Kidney (tissue), 13 donors: ENCODE measurements at regions not wholly inside any gene's neighbourhood (a gene's known extent, or its start where the extent isn't known, plus 50 kb on each side); places are given as distances from the start of the nearest gene placed in this dataset.
"Not testable (repeated sequence)": the region's sequence is repeated elsewhere in the genome, so short reads cannot be mapped to it uniquely, and the experiment has no call there.

Source experiments
- DNase-seq, 5 donors: peaks; one replicate each; pipeline ENCODE4 v3.0.0-alpha.2; 2013 to 2020
- FAIRE-seq: peaks from 2 replicates; lab custom pipeline; 2012; peaks lifted over from hg19 to GRCh38; lab: Jason Lieb, UNC
- H3K27ac ChIP-seq, 2 donors: one replicate each; pipeline ENCODE4 v1.7.0; 2013; ENCODE audit warnings: low read depth in 2 of 2, low read length in 2 of 2, inconsistent platforms in 1 of 2
- H3K27me3 ChIP-seq: one replicate; pipeline ENCODE4 v1.7.1; 2013; ENCODE audit warnings: low read length, inconsistent platforms; ENCODE audit not compliant: control insufficient read depth, insufficient read depth
- H3K36me3 ChIP-seq, 3 donors: one replicate each; pipeline versions ENCODE4 v1.7.0 to v1.7.1; 2013; ENCODE audit warnings: low read length in 3 of 3, control low read depth in 1 of 3, inconsistent platforms in 1 of 3; ENCODE audit not compliant: insufficient read depth in 3 of 3, control insufficient read depth in 2 of 3
- H3K4me1 ChIP-seq, 3 donors: one replicate each; pipeline versions ENCODE4 v1.7.0 to v1.7.1; 2013; ENCODE audit warnings: low read length in 3 of 3, inconsistent platforms in 1 of 3, low read depth in 1 of 3; ENCODE audit not compliant: control insufficient read depth in 2 of 3, insufficient read depth in 2 of 3
- H3K4me3 ChIP-seq, 3 donors: one replicate each; pipeline versions ENCODE4 v1.7.0 to v1.8.1; 2013; ENCODE audit warnings: low read length in 3 of 3, control low read depth in 1 of 3, inconsistent platforms in 1 of 3
- H3K9ac ChIP-seq, 3 donors: one replicate each; pipeline versions ENCODE4 v1.7.0 to v1.7.1; 2013; ENCODE audit warnings: low read length in 3 of 3, control low read depth in 1 of 3, inconsistent platforms in 1 of 3
- H3K9me3 ChIP-seq, 3 donors: one replicate each; pipeline versions ENCODE4 v1.7.0 to v1.7.1; 2013; ENCODE audit warnings: low read length in 3 of 3, control low read depth in 1 of 3, inconsistent platforms in 1 of 3; ENCODE audit not compliant: control insufficient read depth in 2 of 3, insufficient read depth in 1 of 3
- CTCF ChIP-seq: IDR thresholded peaks from 3 replicates; pipeline ENCODE4 v1.5.1; 2012; ENCODE audit warnings: mild to moderate bottlenecking, moderate library complexity, borderline replicate concordance; ENCODE audit not compliant: insufficient read depth; ENCODE audit errors: extremely low read depth
- intact Hi-C: fragments of 100-400 bp; cut with DNase I; formaldehyde crosslinking; loops from one replicate; pipeline ENCODE4 v1.11.1; 2022
- donor health status: control.
- donor health status: control.
- donor health status: control.
- donor health status: control.
- donor health status: control.
- donor health status: DM: yes; HTN: yes; CAD: no.
- donor health status: Normal renal cell carcinoma (clear cell type).

- Histone ChIP-seq H3K27me3 (no peaks in the 10 kb centered on the region), H3K9ac (no peak overlapping the region), H3K27ac (no peak overlapping the region), H3K9me3 (no peaks in the 10 kb centered on the region), H3K4me1 (no peaks in the 10 kb centered on the region), H3K36me3 (no peaks in the 10 kb centered on the region), H3K4me3 (no peak overlapping the region)
- no peak for TF ChIP-seq CTCF
- intact Hi-C loops = no loop called here
- DNase-seq (no peak), FAIRE-seq (no peak)
These were observed 85.3 kb upstream of the DLX6 start for GRCh38 chr7:96920064-96920463.

DNA sequence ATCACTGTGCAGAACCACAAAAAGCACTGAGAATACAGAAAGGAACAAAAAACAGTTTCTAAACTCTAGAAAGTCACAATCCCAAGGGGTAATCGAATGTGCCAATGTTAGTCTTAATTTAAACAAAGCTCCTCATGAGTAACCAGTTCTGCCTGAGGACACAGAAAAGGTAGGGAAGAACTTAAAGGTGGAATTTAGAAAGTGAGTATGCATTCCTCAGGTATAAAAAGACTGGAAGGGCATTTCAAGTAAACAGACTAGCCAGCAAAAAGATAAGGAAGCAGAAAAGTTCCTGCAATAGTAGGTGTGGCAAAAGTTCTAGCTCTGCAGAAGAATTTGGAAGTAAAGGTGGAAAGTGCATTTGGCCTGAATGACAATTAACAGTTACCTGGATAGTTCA, 84.6 kb upstream of the DLX6 start:
- no peak for FAIRE-seq

GRCh38 chr7:96921231-96921630, 84.1 kb upstream of the DLX6 start:
- intact Hi-C loops = no loop called here
- Histone ChIP-seq H3K36me3 (no peaks in the 10 kb centered on the region), H3K4me3 (no peak overlapping the region), H3K27ac (no peak overlapping the region), H3K9me3 (no peaks in the 10 kb centered on the region), H3K9ac (no peak overlapping the region), H3K27me3 (no peaks in the 10 kb centered on the region), H3K4me1 (no peaks in the 10 kb centered on the region)
- no peak for DNase-seq
- no peak for TF ChIP-seq CTCF
- FAIRE-seq = no peak

More for the DNA sequence above, 84.6 kb upstream of the DLX6 start:
- H3K4me1 ChIP-seq = no peaks in the 10 kb centered on the region
- H3K9me3 ChIP-seq = no peaks in the 10 kb centered on the region
- H3K27ac ChIP-seq = no peak overlapping the region
- no peaks in the 10 kb centered on the region for H3K27me3 ChIP-seq
- no peaks in the 10 kb centered on the region for H3K36me3 ChIP-seq
- no peak for TF ChIP-seq CTCF
- no peak for DNase-seq
- no peak overlapping the region for H3K9ac ChIP-seq
- intact Hi-C loops = no loop called here
- no peak overlapping the region for H3K4me3 ChIP-seq

GRCh38 chr7:96921771-96922170, 83.6 kb upstream of the DLX6 start:
- TF ChIP-seq CTCF = no peak
- intact Hi-C loops = no loop called here
- Histone ChIP-seq H3K36me3 (no peaks in the 10 kb centered on the region), H3K4me3 (no peak overlapping the region), H3K4me1 (no peaks in the 10 kb centered on the region), H3K9me3 (no peaks in the 10 kb centered on the region), H3K9ac (no peak overlapping the region), H3K27ac (no peak overlapping the region), H3K27me3 (no peaks in the 10 kb centered on the region)
- DNase-seq (no peak), FAIRE-seq (no peak)

- intact Hi-C loops, H3K9ac ChIP-seq, H3K36me3 ChIP-seq, H3K4me1 ChIP-seq, H3K27me3 ChIP-seq, H3K4me3 ChIP-seq, DNase-seq, H3K27ac ChIP-seq, FAIRE-seq, H3K9me3 ChIP-seq: not testable (repeated sequence)
These were observed 82.0 kb upstream of the DLX6 start for GRCh38 chr7:96923345-96923744.
